GM10266 (cell line): ENCODE measurements at regions not wholly inside any gene's neighbourhood (a gene's known extent, or its start where the extent isn't known, plus 50 kb on each side); places are given as distances from the start of the nearest gene placed in this dataset.

ENCODE experiments used
- DNase-seq: peaks from one replicate; pipeline ENCODE4 v3.0.0; 2012; ENCODE audit errors: extremely low spot score
- CTCF ChIP-seq: IDR thresholded peaks from 2 replicates; pipeline ENCODE4 v1.5.1; 2012; ENCODE audit warnings: mild to moderate bottlenecking, low read depth; ENCODE audit not compliant: control insufficient read depth, insufficient read depth; ENCODE audit errors: missing control alignments

GRCh38 chr10:36457751-36458150, 667.6 kb upstream of the ANKRD30A start:
- DNase-seq, result no peak
- TF ChIP-seq CTCF, result no peak

GRCh38 chr10:36455526-36456133, 669.8 kb upstream of the ANKRD30A start:
- no peak for TF ChIP-seq CTCF
- DNase-seq, result no peak

GRCh38 chr10:36452851-36453250, 672.5 kb upstream of the ANKRD30A start:
- no peak for DNase-seq
- no peak for TF ChIP-seq CTCF

GRCh38 chr10:36451391-36451970, 673.9 kb upstream of the ANKRD30A start:
- TF ChIP-seq CTCF, result no peak
- no peak for DNase-seq

GRCh38 chr10:36450380-36450779, 675.0 kb upstream of the ANKRD30A start:
- no peak for DNase-seq
- no peak for TF ChIP-seq CTCF

- DNase-seq, result no peak
- TF ChIP-seq CTCF, result no peak
Measured at GRCh38 chr10:36448760-36449691, 676.4 kb upstream of the ANKRD30A start.
